AG04450 (cell line): ENCODE measurements at regions not wholly inside any gene's neighbourhood (a gene's known extent, or its start where the extent isn't known, plus 50 kb on each side); places are given as distances from the start of the nearest gene placed in this dataset.

ENCODE experiments used
- CTCF ChIA-PET: fragments of 300-600, 350-600 bp; formaldehyde crosslinking; extraction: SDS; loops from one replicate; lab custom pipeline; 2022; ENCODE audit warnings: antibody characterized with exemption, inconsistent platforms; lab: Charles Lee
- POLR2A ChIA-PET: fragments of 350-600 bp; formaldehyde crosslinking; extraction: SDS; loops from one replicate; lab custom pipeline; 2021; ENCODE audit warnings: antibody characterized with exemption, inconsistent platforms; lab: Yijun Ruan, JAX
- DNase-seq: peaks from one replicate; pipeline ENCODE4 v3.0.0-alpha.2; 2011; ENCODE audit warnings: low read depth, low spot score
- H3K27ac ChIP-seq: one replicate; pipeline ENCODE4 v1.5.1; 2012; ENCODE audit warnings: low read depth, low read length, control low read depth
- H3K27me3 ChIP-seq: one replicate; pipeline ENCODE4 v1.6.0; 2012; ENCODE audit warnings: low read length; ENCODE audit not compliant: control insufficient read depth, insufficient read depth
- H3K4me3 ChIP-seq: 2 replicates; pipeline ENCODE4 v1.5.1; 2011; ENCODE audit warnings: mild to moderate bottlenecking, low read depth, low read length, control low read depth
- H3K9me3 ChIP-seq: 2 replicates; pipeline ENCODE4 v1.5.1; 2012; ENCODE audit warnings: low read length; ENCODE audit not compliant: control insufficient read depth, insufficient read depth
- TF ChIP-seq, protein P1 (sequence below): IDR thresholded peaks from 2 replicates; pipeline ENCODE4 v1.5.1; 2011; ENCODE audit warnings: low read depth, low read length, control low read depth, inconsistent platforms

- H3K4me3 ChIP-seq = no peak overlapping the region
- H3K9me3 ChIP-seq = no peaks in the 10 kb centered on the region
- no peak overlapping the region for H3K27ac ChIP-seq
- DNase-seq = no peak
- TF ChIP-seq, protein P1, sequence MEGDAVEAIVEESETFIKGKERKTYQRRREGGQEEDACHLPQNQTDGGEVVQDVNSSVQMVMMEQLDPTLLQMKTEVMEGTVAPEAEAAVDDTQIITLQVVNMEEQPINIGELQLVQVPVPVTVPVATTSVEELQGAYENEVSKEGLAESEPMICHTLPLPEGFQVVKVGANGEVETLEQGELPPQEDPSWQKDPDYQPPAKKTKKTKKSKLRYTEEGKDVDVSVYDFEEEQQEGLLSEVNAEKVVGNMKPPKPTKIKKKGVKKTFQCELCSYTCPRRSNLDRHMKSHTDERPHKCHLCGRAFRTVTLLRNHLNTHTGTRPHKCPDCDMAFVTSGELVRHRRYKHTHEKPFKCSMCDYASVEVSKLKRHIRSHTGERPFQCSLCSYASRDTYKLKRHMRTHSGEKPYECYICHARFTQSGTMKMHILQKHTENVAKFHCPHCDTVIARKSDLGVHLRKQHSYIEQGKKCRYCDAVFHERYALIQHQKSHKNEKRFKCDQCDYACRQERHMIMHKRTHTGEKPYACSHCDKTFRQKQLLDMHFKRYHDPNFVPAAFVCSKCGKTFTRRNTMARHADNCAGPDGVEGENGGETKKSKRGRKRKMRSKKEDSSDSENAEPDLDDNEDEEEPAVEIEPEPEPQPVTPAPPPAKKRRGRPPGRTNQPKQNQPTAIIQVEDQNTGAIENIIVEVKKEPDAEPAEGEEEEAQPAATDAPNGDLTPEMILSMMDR = no peak
- ChIA-PET POLR2A (no interaction called here), CTCF (no interaction called here)
- H3K27me3 ChIP-seq = peaks cover 2% of the 10 kb centered on the region
Observed at GRCh38 chr10:63077800-63078199, 55.3 kb upstream of the NRBF2 start.

DNA sequence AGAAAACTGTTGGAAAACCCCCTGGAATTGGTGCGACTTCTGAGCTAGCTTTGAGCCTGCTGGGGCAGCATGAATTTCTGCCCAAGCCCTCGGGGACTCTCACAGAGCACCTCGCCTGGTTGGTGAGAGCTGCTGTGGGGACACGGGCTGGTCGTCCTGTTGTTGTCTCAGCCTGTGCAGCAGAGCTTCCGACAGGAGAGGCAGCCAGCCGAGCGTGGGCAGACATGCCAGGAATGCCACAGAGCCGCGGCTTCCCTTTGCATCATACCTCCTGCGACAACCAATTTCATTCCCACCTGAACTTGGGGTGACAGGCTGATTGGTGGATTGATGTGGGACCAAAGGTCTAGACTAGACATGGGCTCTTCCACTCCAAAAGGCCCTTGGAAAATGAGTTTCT lies 60.2 kb upstream of the NRBF2 start:
- ChIA-PET CTCF (interaction anchor here (0.6 kb wide), 1 partner anchor 223 kb away, joined by 3 read pairs; no protein-coding TSS in a partner anchor), POLR2A (no interaction called here)
- no peaks in the 10 kb centered on the region for H3K9me3 ChIP-seq
- TF ChIP-seq, protein P1 = no peak
- DNase-seq = no peak
- H3K4me3 ChIP-seq = no peak overlapping the region
- peaks cover 14% of the 10 kb centered on the region for H3K27me3 ChIP-seq
- H3K27ac ChIP-seq = no peak overlapping the region

- Histone ChIP-seq H3K9me3 (no peaks in the 10 kb centered on the region), H3K27me3 (peaks cover 13% of the 10 kb centered on the region), H3K27ac (no peak overlapping the region), H3K4me3 (no peak overlapping the region)
- TF ChIP-seq, protein P1 = no peak
- DNase-seq = no peak
- CTCF ChIA-PET = no interaction called here
- POLR2A ChIA-PET = no interaction called here
Observed at GRCh38 chr10:63071145-63071544, 62.0 kb upstream of the NRBF2 start.

- Histone ChIP-seq H3K4me3 (no peak overlapping the region), H3K9me3 (no peaks in the 10 kb centered on the region), H3K27me3 (peaks cover 15% of the 10 kb centered on the region), H3K27ac (no peak overlapping the region)
- no peak for DNase-seq
- TF ChIP-seq, protein P1 = no peak
- ChIA-PET POLR2A (no interaction called here), CTCF (no interaction called here)
Observed at GRCh38 chr10:63069318-63069717, 63.8 kb upstream of the NRBF2 start.

- TF ChIP-seq, protein P1 = no peak
- CTCF ChIA-PET = no interaction called here
- H3K27me3 ChIP-seq = peaks cover 20% of the 10 kb centered on the region
- no peak overlapping the region for H3K4me3 ChIP-seq
- no peak overlapping the region for H3K27ac ChIP-seq
- POLR2A ChIA-PET = no interaction called here
- H3K9me3 ChIP-seq = no peaks in the 10 kb centered on the region
- no peak for DNase-seq
Observed at GRCh38 chr10:63068246-63068645, 64.9 kb upstream of the NRBF2 start.
